GM06990 (cell line): ENCODE measurements at regions not wholly inside any gene's neighbourhood (a gene's known extent, or its start where the extent isn't known, plus 50 kb on each side); places are given as distances from the start of the nearest gene placed in this dataset.

Experiments
- DNase-seq: peaks from one replicate; pipeline ENCODE4 v3.0.0-alpha.2; 2011; ENCODE audit not compliant: insufficient read length; ENCODE audit errors: extremely low read depth
- H3K27me3 ChIP-seq: replicated peaks from 2 replicates; pipeline ENCODE4 v1.6.0; 2011; ENCODE audit warnings: low read length; ENCODE audit not compliant: control insufficient read depth, insufficient read depth
- H3K36me3 ChIP-seq: 2 replicates; pipeline ENCODE4 v1.5.1; 2011; ENCODE audit warnings: low read length; ENCODE audit not compliant: control insufficient read depth, insufficient read depth
- H3K4me3 ChIP-seq: replicated peaks from 2 replicates; pipeline ENCODE4 v1.5.1; 2011; ENCODE audit warnings: low read depth, mild to moderate bottlenecking, control low read depth, low read length
- CTCF ChIP-seq: IDR thresholded peaks from 2 replicates; pipeline ENCODE4 v1.5.1; 2011; ENCODE audit warnings: low read length, control low read depth, mild to moderate bottlenecking, inconsistent platforms; ENCODE audit not compliant: insufficient read depth, poor library complexity, severe bottlenecking

- Histone ChIP-seq H3K36me3 (no peaks in the 10 kb centered on the region), H3K27me3 (no peaks in the 10 kb centered on the region), H3K4me3 (peak overlapping the region; percentile 2; the same call in 1 of the 2 replicates)
- no peak for TF ChIP-seq CTCF
- no peak for DNase-seq
These were observed 115.0 kb upstream of the MDM1 start for GRCh38 chr12:68446901-68447796.

- no peak for DNase-seq
- Histone ChIP-seq H3K4me3 (no peak overlapping the region; the same call in 1 of the 2 replicates), H3K27me3 (no peaks in the 10 kb centered on the region), H3K36me3 (no peaks in the 10 kb centered on the region)
- no peak for TF ChIP-seq CTCF
These were observed 115.7 kb upstream of the MDM1 start for GRCh38 chr12:68447797-68448260.

- Histone ChIP-seq H3K27me3 (no peaks in the 10 kb centered on the region), H3K36me3 (no peaks in the 10 kb centered on the region), H3K4me3 (peak overlapping the region; percentile 40)
- TF ChIP-seq CTCF = no peak
- no peak for DNase-seq
These were observed 117.0 kb upstream of the MDM1 start for GRCh38 chr12:68449196-68449595.

- no peaks in the 10 kb centered on the region for H3K27me3 ChIP-seq
- TF ChIP-seq CTCF = no peak
- peak overlapping the region; percentile 61 for H3K4me3 ChIP-seq
- H3K36me3 ChIP-seq = no peaks in the 10 kb centered on the region
- DNase-seq = peak; percentile 66
These were observed 118.7 kb upstream of the MDM1 start for GRCh38 chr12:68450947-68451260.

GRCh38 chr12:68451261-68452077 lies 119.3 kb upstream of the MDM1 start:
- H3K36me3 ChIP-seq = no peaks in the 10 kb centered on the region
- H3K4me3 ChIP-seq = peak overlapping the region; percentile 61
- peak; percentile 66 for DNase-seq
- H3K27me3 ChIP-seq = no peaks in the 10 kb centered on the region
- no peak for TF ChIP-seq CTCF
